ENCODE measurements at regions not wholly inside any gene's neighbourhood (a gene's known extent, or its start where the extent isn't known, plus 50 kb on each side); places are given as distances from the start of the nearest gene placed in this dataset.

DNA sequence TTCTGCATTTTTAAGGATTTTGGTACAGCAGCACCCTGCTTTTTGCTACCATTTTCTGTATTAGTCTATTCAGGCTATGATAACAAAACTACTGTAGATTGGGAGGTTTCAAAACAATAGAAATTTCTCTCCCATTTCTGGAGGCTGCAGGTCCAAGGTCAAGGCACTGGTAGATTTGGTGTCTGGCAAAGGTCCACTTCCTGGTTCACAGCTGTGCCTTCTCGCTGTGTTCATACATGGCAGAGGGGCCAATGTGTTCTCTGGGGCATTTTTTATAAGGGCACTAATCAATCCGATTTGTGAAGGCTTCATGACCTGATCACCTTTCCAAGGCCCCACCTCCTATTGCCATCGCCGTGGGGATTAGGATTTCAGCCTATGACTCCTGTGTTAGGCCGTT lies 268.1 kb upstream of the RTL1 start:
- TF ChIP-seq, protein P1, sequence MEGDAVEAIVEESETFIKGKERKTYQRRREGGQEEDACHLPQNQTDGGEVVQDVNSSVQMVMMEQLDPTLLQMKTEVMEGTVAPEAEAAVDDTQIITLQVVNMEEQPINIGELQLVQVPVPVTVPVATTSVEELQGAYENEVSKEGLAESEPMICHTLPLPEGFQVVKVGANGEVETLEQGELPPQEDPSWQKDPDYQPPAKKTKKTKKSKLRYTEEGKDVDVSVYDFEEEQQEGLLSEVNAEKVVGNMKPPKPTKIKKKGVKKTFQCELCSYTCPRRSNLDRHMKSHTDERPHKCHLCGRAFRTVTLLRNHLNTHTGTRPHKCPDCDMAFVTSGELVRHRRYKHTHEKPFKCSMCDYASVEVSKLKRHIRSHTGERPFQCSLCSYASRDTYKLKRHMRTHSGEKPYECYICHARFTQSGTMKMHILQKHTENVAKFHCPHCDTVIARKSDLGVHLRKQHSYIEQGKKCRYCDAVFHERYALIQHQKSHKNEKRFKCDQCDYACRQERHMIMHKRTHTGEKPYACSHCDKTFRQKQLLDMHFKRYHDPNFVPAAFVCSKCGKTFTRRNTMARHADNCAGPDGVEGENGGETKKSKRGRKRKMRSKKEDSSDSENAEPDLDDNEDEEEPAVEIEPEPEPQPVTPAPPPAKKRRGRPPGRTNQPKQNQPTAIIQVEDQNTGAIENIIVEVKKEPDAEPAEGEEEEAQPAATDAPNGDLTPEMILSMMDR (IDR thresholded peaks at IDR 0.05) = no peak
- TF ChIP-seq POLR2A (IDR thresholded peaks at IDR 0.05) = no peak

All from prostate gland (tissue), 2 donors.